K562 (cell line): ENCODE measurements at regions not wholly inside any gene's neighbourhood (a gene's known extent, or its start where the extent isn't known, plus 50 kb on each side); places are given as distances from the start of the nearest gene placed in this dataset.

Source experiments
- ARID2 ChIP-seq: fragments of 450-650 bp; IDR thresholded peaks from 2 replicates; pipeline ENCODE4 v1.6.1; 2017; ENCODE audit warnings: antibody characterized with exemption, mild to moderate bottlenecking
- ATF2 ChIP-seq: sonication (generic); formaldehyde crosslinking; IDR thresholded peaks from 2 replicates; pipeline ENCODE4 v1.8.1; 2022; ENCODE audit warnings: missing genetic modification reagents
- CEBPG ChIP-seq, 3 experiments: fragments of 200-800 bp in 1 of 3; sonication (Bioruptor generic) in 1 of 3; sonication (generic) in 1 of 3; formaldehyde crosslinking in 1 of 3; IDR thresholded peaks in 2 of 3; conservative IDR thresholded peaks in 1 of 3; 2 replicates each; pipeline versions ENCODE4 v1.6.1 to v1.8.0; 2016 to 2022; ENCODE audit warnings: missing compliant biosample characterization in 2 of 3, missing genetic modification characterization in 2 of 3, mild to moderate bottlenecking in 1 of 3, missing genetic modification reagents in 1 of 3
- ETS2 ChIP-seq: IDR thresholded peaks from 2 replicates; pipeline ENCODE4 v1.6.1; 2016; ENCODE audit warnings: borderline replicate concordance, missing genetic modification characterization, mild to moderate bottlenecking, moderate library complexity, missing compliant biosample characterization; ENCODE audit not compliant: poor library complexity, severe bottlenecking
- HDAC6 ChIP-seq: IDR thresholded peaks from 2 replicates; pipeline ENCODE4 v1.6.1; 2012; ENCODE audit warnings: low read depth, mild to moderate bottlenecking, control low read depth, inconsistent platforms, low read length, moderate library complexity
- IRF9 ChIP-seq: fragments of 450-650 bp; IDR thresholded peaks from 2 replicates; pipeline ENCODE4 v1.6.1; 2016; ENCODE audit warnings: missing biosample characterization, missing genetic modification characterization
- JUND ChIP-seq, 2 experiments: IDR thresholded peaks; 2 replicates in 1 of 2; 3 replicates in 1 of 2; pipeline ENCODE4 v1.6.1; 2011; ENCODE audit warnings: borderline replicate concordance in 2 of 2, low read depth in 2 of 2, low read length in 2 of 2, improper control_type of control experiment in 1 of 2, missing biosample characterization in 1 of 2, missing genetic modification characterization in 1 of 2, missing genetic modification reagents in 1 of 2
- KAT8 ChIP-seq: fragments of 450-650 bp; IDR thresholded peaks from 2 replicates; pipeline ENCODE4 v1.6.1; 2016; ENCODE audit warnings: low read depth, mild to moderate bottlenecking
- MCM2 ChIP-seq: fragments of 450-650 bp; IDR thresholded peaks from 2 replicates; pipeline ENCODE4 v1.6.1; 2017; ENCODE audit warnings: low read depth, mild to moderate bottlenecking
- MCM5 ChIP-seq: fragments of 450-650 bp; IDR thresholded peaks from 2 replicates; pipeline ENCODE4 v1.6.1; 2016; ENCODE audit warnings: low read depth
- MEF2A ChIP-seq: IDR thresholded peaks from 2 replicates; pipeline ENCODE4 v1.6.1; 2011; ENCODE audit warnings: low read depth, mild to moderate bottlenecking, low read length, moderate library complexity; ENCODE audit not compliant: control insufficient read depth
- PREB ChIP-seq: sonication (generic); formaldehyde crosslinking; IDR thresholded peaks from 2 replicates; pipeline ENCODE4 v1.8.1; 2023; ENCODE audit warnings: mild to moderate bottlenecking, missing genetic modification reagents
- RREB1 ChIP-seq: fragments of 250-450 bp; sonication (Bioruptor Pico); IDR thresholded peaks from 2 replicates; pipeline ENCODE4 v1.4.0; 2020
- SUPT5H ChIP-seq: fragments of 450-650 bp; IDR thresholded peaks from 2 replicates; pipeline ENCODE4 v1.6.1; 2016
- ZNF324 ChIP-seq: fragments of 250-450 bp; sonication (Bioruptor Pico); IDR thresholded peaks from 2 replicates; pipeline ENCODE4 v1.4.0; 2020; ENCODE audit warnings: mild to moderate bottlenecking
- ZNF785 ChIP-seq: fragments of 250-450 bp; sonication (Bioruptor Pico); IDR thresholded peaks from 2 replicates; pipeline ENCODE4 v1.4.0; 2020; ENCODE audit warnings: mild to moderate bottlenecking
- TF ChIP-seq, protein P1 (sequence below): sonication (generic); formaldehyde crosslinking; IDR thresholded peaks from 2 replicates; pipeline ENCODE4 v1.9.0; 2022; ENCODE audit warnings: mild to moderate bottlenecking, missing genetic modification reagents

- TF ChIP-seq HDAC6 (no peak), ZNF785 (no peak), RREB1 (CRISPR knock-in tag) (no peak), JUND (IDR thresholded peaks at IDR 0.05; ENCODE audit: borderline replicate concordance, low read depth, low read length) (no peak), JUND (tag; IDR thresholded peaks at IDR 0.05; ENCODE audit: borderline replicate concordance, low read depth, low read length) (no peak), CEBPG (CRISPR knock-in tag; IDR thresholded peaks at IDR 0.05) (no peak), CEBPG (tag; conservative IDR thresholded peaks at IDR 0.05 in 1 of 2, IDR thresholded peaks at IDR 0.05 in 1 of 2) (no peak), SUPT5H (no peak), MEF2A (no peak), ZNF324 (CRISPR knock-in tag) (no peak), KAT8 (no peak), MCM2 (no peak), PREB (CRISPR knock-in tag) (no peak), ATF2 (CRISPR knock-in tag) (no peak), ARID2 (no peak), MCM5 (no peak), ETS2 (no peak), IRF9 (tag) (no peak)
- TF ChIP-seq, protein P1, sequence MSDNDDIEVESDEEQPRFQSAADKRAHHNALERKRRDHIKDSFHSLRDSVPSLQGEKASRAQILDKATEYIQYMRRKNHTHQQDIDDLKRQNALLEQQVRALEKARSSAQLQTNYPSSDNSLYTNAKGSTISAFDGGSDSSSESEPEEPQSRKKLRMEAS (CRISPR knock-in tag) = peak; percentile 94
Measured at GRCh38 chr12:116687888-116688287, 50.0 kb downstream of the SPRING1 start (continued).
